Fibroblast of the aortic adventitia (primary cell): ENCODE measurements at regions not wholly inside any gene's neighbourhood (a gene's known extent, or its start where the extent isn't known, plus 50 kb on each side); places are given as distances from the start of the nearest gene placed in this dataset.

Experiments
- DNase-seq: peaks from one replicate; pipeline ENCODE4 v3.0.0-alpha.2; 2010; ENCODE audit warnings: low read depth
- H3K4me3 ChIP-seq: 2 replicates; pipeline ENCODE4 v1.5.1; 2011; ENCODE audit warnings: low read depth, mild to moderate bottlenecking, control low read depth, low read length, moderate library complexity
- CTCF ChIP-seq: IDR thresholded peaks from 2 replicates; pipeline ENCODE4 v1.5.1; 2011; ENCODE audit warnings: mild to moderate bottlenecking, low read length, control low read depth, inconsistent platforms; ENCODE audit not compliant: insufficient read depth

- DNase-seq = peak; percentile 44
- TF ChIP-seq CTCF = no peak
- H3K4me3 ChIP-seq = no peak overlapping the region
These were observed 220.7 kb downstream of the IRS1 start for GRCh38 chr2:226578879-226579278.

- TF ChIP-seq CTCF = no peak
- no peak overlapping the region for H3K4me3 ChIP-seq
- no peak for DNase-seq
These were observed 221.2 kb downstream of the IRS1 start for GRCh38 chr2:226578373-226578772.

- no peak overlapping the region for H3K4me3 ChIP-seq
- no peak for TF ChIP-seq CTCF
- no peak for DNase-seq
These were observed 223.7 kb downstream of the IRS1 start for GRCh38 chr2:226575928-226576327.

- no peak overlapping the region for H3K4me3 ChIP-seq
- TF ChIP-seq CTCF = no peak
- DNase-seq = no peak
These were observed 226.5 kb downstream of the IRS1 start for GRCh38 chr2:226573158-226573557.

- no peak for TF ChIP-seq CTCF
- no peak for DNase-seq
- H3K4me3 ChIP-seq = no peak overlapping the region
These were observed 235.0 kb downstream of the IRS1 start for GRCh38 chr2:226564667-226565066.

GRCh38 chr2:226561962-226562361, 237.7 kb downstream of the IRS1 start:
- DNase-seq = no peak
- H3K4me3 ChIP-seq = no peak overlapping the region
- TF ChIP-seq CTCF = no peak

- H3K4me3 ChIP-seq = no peak overlapping the region
- no peak for DNase-seq
- TF ChIP-seq CTCF = no peak
These were observed 239.3 kb downstream of the IRS1 start for GRCh38 chr2:226560325-226560724.
